Cerebellar cortex (tissue), 1 donor: ENCODE measurements at regions not wholly inside any gene's neighbourhood (a gene's known extent, or its start where the extent isn't known, plus 50 kb on each side); places are given as distances from the start of the nearest gene placed in this dataset.

Experiments
- DNase-seq: peaks from one replicate; pipeline ENCODE4 v3.0.0-alpha.2; 2015; ENCODE audit warnings: low spot score

DNA sequence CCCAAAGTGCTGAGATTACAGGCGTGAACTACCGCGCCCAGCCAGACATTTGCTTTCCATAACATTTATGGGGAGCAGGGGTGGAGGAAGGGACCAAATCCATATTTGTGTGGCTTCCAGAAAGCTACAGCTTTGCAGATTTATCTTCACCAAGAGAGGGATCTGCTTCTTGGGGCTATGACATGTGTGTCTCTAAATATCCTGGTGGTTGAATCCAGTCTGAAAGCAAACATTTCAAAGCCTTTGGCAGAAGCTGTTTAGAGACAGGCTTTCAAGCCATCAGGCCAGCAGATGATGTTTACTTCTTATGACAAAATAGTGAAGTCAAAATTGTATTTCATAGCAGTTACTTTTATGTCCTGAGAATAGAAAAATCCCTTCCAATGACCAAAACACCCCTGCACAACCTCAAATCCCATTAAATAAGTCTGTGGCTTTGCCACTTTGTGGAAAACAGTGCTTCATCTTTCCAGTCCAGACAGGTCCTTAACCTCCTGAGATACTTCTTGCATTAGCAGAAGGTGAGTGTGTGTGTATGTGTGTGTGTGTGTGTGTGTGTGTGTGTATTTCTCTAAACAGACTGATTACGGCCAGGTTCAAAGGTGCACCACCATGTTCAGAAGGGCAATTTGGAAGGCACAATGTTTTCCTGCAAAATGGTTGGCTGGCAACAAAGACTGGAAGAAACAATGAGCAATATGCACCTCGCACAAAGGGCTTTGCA is 191.4 kb upstream of the LRIG1 start:
- DNase-seq, result no peak

DNA sequence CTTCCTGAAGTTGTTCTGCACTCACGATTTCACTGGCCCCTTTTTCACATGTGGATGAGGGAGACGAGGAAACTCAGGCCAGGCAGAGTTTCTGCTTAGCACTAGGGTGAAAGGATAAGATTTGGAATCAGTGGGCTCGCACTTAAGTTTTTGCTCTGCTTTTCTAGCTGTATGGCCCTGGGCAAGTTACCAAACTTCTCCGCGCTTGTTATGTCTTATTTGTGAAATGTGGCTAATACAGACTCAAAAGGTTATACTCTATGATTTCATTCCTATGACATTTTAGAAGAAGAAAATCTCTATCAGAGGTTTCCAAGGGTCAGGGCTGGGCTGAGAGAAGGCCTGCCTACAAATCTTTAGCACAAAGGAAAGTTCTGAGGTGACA is 191.9 kb upstream of the LRIG1 start:
- no peak for DNase-seq

DNA sequence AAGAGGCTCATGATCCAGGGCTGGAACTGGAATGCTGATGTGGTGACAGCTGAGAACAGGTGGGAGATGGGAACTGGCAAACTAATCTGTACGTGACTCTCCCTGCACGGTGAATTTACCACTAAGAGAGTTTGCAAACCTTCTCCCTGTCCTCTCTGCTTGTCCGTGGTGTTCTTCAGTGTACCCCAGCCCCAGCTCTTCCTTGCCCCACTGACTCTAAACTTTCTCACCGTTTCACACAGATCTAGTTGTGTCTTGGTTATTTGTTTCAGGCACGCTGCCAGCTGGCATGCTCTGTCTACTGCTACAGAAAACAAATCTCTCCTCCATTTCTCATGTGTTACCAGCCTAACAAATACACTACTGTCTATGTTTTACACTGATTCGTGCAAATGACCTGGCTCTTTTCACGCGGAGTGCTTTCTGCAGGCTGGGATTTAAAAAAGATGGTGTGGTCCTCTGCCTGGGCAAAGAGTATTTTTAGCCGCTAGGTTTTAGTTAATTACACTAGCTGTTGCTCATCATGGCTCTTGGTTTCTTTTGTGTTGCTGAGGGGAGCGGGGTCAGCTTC is 192.7 kb upstream of the LRIG1 start:
- DNase-seq, result peak; percentile 5

DNA sequence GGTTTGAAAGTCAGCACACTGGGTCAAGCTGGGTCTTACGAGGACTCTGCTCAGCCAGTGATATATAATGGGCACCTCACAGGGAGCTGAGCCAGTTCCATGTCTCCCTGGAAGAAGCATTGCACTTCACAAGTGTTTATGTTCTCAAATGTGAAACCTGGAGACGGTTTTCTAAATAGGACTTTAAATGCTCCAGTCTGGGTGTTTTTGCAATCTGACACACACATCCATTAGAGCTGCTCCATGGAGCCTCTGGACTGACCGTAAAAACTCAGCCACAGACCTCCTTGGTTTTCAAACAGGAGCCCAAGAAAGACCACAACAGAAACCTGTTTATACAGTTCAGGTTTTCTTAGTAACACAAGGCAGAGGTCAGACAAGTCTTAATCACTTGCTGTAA is 201.3 kb upstream of the LRIG1 start:
- DNase-seq, result no peak

DNA sequence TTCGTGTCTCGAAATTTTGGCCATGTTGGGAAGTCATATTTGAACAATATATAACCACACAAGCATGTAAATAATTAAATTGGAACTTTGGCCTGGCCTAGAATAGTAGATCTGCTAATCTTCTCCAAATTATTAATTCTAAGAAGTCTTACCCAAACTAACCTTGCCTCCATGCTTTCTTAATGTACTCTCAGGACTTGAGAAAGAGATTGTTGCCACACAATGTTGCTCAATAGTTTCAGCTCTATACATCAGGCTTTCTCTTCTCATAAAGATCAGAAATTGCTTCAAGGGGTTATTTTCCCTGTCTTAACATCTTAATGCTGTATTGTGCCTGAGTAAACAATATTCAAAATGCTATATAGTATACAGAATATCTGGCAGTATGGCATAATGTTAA is 202.7 kb upstream of the LRIG1 start:
- DNase-seq, result no peak

DNA sequence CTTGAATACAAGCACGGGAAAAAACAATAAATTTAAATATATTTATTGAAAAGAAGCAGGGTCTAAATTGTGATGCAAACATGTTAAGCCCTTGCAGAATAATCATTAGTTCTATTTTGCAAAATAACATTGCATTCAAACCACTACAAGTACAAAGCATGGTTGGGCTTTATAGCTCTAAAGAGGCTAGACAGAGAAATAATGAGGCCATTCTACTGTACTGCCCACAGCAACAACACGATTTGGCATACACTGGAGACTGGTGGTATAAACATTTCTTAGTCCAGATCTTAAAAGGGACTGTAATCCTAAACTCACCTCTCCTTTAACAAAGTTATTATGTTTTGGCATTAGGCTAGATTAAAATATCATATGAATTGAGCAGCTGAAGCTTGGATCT is 204.3 kb upstream of the LRIG1 start:
- no peak for DNase-seq

DNA sequence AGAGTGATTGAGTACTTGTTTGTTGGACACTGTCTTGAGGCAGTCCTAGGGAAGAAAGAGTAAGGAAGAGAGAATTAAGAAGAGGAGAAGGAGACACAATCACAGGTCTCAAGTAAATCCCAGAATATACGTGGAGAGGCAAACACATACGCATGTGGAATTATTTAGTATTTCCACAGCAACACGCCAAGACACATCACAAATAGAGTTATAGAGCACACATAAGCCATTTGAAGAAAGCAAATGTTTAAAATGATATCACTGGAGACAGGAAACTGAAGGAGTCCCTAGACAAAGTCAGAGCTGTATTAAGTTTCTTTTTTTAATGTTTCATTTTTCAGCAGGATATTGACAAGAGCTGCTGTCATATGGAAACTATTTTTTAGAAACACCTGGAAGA is 206.1 kb upstream of the LRIG1 start:
- DNase-seq, result no peak

DNA sequence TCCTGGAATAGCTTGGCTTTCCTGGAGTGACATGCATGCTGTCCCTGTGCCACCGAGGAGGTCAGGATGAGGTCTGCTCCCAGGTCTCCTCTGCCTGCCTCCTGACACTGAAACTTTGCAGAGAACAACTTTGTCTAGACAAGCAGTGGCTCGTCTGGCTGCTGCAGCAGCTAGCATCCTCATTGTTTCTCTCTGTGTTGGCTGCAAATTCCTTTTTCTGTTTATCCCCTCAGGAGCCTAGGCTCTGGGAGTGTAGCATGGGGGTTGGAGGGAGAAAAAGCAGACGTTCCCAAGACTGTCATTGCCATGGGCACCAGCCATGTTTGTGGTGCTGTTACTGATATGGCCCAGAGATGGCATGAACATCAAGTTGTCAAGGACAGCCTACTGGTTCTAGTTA is 208.7 kb upstream of the LRIG1 start:
- no peak for DNase-seq

DNA sequence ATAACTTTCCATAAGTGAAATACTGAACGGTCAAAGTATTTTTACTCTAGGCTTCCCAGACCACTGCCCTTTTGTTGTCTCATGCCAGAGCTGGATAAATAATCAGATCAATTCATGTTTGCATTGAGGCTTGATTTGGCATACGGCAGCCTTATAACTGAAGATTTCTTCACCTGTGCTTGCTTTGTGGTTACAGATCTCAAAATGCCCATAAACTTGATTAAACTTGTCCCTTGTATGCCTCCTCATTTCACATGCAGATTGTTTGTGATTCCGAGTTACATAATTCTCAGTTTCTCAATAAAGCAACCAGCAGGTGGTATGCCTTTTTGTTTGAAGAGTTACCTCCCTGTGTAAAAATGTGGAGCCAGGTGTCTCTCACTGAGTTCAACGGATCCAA is 211.4 kb upstream of the LRIG1 start:
- DNase-seq, result no peak

DNA sequence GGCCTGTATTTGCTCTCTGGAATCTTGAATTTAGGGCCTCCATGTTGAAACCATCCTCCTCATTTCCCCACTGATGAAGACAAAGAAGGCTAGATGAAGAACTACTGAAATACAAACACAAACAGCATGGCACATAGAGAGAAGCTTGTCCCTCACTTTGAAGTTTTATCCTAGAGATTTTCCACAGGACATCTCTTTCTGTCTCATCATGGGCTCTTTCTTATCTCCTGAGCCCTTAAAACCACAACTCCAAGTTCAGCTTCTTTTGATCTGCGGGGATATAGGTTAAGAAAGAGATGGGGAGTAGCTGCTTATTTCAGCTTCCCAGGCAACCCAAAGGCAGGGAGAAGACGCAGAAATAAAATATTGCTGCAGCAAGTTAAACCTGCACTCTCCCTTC is 213.1 kb upstream of the LRIG1 start:
- DNase-seq, result no peak

DNA sequence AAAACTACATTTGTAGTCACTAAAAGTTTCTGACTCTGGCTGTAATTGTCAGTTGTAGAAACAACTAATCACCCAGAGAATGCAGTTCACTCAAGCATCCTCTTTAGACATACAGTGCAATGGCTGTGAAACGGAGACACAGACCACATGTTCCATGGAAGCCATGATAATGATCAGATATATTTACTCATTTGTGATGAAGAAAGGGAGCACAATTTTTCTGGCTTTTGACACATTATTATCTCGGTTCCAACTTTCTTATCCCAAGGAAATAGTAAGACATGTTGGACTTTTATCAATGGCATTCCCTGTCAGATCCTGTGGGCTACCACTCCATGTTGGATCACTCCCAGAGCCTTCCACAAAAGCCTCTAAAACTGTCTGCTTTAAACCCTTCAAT is 215.0 kb upstream of the LRIG1 start:
- DNase-seq, result no peak

DNA sequence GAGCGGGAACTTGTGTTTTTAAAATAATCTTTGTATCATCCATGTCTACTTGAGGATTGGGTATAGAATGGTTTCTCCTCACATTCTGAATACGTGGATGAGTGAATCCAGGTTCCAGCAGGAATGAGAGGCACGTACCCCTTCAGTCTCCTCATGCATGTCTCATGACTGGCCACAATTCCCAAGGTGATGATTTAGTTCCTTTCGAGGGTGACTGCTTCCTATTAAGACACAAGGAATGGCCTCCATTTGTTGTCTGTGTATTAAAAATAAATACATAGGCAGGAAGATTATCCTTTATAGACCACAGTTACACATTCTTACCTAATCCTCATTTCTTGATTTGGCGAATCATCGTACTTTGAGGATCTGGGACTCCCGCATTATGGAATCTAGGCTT is 217.0 kb upstream of the LRIG1 start:
- DNase-seq, result no peak

DNA sequence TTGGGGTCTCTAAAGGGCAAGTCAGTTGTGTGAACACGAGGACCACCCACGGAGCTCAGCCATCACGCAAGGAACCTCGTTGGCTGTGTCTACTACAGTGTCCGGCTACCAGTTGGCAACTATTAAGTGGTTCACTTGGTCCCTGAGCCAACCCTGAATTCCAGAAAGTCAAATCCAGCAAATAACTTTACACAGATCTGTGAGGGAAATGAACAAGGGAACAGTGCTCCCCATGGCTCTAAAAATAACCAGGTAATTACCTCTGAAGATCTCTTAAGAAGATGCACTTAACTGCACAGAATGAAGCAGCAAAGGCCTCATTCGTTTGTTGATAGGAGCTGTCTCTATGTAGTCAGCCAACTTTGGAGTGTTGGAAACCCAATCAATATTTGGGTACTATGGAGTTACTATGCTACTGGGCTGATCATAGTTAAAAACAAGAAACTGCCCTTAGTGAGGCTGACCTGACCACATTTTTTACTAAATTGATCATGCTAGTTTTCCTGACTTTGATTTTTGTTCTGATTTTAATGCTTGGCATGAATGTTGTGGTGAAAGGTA is 219.1 kb upstream of the LRIG1 start:
- no peak for DNase-seq

DNA sequence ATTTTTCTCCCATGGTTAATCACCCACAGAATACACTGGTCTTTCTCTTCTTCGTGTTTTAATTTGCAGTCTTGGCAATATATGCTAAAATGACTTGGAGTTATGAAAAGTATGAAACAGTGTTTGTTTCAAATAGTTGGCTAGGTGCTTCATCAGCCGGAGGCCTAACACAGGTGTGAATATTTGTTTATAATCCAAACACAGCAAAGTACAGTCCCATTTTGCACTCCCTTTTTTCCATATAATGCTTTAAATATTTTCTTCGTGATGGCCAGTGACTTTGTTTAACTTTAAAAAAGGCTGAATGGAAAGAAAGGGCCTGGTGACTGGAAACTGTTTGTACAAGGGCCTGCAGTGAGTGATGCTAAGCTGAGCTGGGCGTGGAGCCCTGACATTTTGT is 219.7 kb upstream of the LRIG1 start:
- no peak for DNase-seq

DNA sequence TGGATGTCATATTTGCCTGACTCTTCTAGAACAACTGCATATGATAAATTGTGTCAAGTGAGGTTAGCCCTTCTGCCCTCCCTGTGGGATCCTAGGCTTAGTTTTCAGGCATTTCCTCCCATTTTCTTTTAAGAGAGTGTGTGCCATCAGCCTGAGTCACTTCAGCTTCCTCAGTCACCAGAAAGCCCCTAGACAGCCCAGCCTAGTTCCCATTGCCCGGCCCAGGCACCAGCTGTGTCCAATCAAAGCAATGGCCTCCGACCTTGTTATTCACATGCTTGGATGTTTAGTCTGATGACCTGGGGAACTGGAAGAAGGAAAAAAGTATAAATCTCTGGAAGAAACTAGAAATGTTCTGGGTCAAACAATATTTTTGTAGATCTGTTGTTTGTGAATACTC is 221.9 kb upstream of the LRIG1 start:
- DNase-seq, result no peak

DNA sequence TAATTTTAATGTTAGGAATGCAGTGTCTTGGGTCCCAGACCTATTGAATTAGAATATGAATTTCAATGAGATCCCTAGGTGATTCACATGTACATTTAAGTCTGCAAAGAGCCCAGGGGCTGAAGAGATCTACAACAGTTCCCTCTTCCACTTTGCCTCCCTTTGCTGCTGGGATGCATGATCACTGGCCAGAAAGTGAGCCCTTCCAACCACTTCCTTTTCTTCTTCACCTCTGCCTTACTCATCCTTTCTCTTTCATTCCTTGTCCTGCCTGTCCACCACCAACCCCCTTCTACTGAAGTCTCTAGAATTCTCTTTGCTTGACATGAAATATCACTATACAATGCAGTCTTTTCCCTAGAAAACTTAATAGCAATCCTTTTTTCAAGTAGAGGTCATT is 222.4 kb upstream of the LRIG1 start:
- DNase-seq, result no peak

DNA sequence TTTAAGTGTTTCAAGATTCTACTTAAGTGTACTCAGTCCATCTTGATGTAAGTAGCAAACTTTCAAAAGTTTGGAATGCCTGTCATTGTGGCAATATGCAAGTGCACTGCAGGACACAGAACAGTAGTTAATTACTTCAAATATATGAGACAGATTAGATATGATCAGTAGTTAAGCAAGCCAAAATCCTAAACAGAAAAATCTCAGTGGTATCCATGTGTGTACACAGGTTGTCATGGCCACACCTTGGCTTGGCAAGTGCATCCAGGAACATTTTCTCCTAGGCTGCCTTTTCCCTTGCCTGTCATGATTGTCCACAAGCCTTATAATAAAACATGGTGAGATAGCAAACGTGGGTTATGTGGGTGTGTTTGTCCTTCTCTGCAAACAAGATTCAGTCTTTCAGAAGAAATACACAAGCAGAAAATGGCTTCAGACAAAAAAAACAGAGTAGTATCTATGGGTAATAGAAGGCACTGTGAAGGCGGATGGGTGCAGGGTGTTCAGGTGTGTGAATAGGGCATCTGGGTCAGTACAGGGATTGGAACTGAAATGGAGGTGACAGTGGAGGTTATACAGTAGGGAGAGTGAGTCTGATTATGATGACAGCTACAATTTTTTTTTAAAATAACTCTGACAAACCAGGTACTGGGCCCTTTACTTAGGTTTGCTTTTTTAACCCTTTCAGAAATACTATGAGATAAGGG is 229.0 kb upstream of the LRIG1 start:
- no peak for DNase-seq

DNA sequence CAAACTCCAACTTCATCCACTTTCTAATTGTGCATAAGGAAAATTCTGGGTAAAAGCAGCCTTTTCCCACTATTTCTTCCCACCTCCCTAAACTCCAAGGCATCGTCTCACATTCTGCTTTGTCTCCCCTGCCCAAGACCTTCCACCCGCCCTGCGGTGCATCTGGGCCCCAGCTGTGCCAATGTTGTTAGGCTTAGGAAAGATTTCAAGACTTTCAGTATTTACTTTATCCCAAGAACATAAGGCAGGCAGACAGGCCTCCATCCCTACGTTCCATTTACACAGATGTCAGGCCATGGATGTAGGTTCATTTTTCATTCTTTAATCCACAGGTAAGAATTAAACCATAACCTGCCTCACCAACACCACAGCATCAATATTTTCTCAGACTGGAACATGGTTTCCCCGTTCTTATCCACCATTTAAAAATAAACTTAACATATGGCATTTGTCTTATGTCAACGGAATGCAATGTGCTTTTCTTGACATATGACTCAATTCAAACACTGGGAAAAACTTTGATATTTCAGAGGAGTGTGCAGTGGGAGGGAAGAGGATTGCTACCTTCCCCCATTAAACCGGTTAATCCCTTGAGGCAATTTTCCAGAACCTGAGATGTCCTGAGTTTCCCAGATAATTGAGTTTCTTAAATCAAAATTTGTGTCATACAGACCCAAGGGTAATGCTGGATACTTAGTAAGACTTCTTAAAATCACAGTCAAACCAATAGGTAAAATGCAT is 238.0 kb upstream of the LRIG1 start:
- no peak for DNase-seq

DNA sequence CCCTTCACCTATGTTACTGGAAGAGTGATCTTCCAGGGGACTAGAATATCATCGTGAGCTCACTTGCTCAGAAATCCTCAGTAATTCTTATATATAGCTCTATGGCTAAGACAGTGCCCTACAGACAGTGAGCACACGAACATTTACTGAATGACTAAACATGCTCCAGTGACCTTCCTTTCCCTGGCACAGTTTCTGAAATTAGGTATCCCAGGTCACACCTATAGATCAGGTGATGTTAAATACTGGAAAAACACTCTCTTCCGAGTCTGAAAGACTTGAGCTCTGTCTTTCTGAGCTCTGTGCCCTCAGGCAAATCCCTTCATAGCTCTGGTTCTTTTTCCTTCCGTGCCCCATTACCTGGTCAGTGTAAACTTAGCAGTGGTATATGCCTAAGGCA is 239.4 kb upstream of the LRIG1 start:
- DNase-seq, result no peak

DNA sequence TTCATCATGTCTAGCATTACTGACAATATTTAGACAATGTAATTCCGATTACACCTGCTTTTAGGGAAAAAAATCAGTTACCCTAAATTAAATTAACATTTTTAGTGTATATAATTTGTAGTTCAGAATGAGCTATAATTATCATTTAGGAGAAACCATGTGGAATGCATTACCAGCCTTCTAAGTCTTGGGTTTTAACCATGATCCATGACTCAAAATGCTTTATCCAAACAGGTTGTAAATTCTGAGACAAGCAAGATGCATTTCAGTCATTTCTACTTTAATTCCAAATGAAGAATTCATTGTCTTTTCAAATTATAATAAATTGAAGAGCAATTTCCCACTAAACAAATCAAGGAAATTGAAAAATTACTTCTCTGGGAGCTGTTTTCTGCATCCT is 243.7 kb upstream of the LRIG1 start:
- no peak for DNase-seq

DNA sequence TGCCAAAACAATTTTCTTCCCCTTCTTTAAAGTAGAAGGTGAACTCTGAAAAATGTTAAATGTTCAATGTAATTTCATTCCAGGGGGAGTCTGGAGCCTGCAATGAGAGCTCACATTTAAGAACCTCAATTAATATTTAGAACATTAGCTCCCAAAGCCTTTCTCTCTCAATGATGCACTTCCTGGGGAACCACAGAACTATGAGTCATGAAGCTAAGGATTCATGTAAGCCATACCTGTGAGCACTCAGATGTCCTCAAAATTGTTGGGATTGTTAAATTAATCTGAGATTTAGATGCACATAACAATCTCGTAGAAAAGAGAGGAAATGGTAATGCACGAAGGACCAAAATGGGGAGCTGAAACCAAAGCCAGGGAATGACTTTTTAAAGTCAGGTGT is 244.2 kb upstream of the LRIG1 start:
- no peak for DNase-seq

DNA sequence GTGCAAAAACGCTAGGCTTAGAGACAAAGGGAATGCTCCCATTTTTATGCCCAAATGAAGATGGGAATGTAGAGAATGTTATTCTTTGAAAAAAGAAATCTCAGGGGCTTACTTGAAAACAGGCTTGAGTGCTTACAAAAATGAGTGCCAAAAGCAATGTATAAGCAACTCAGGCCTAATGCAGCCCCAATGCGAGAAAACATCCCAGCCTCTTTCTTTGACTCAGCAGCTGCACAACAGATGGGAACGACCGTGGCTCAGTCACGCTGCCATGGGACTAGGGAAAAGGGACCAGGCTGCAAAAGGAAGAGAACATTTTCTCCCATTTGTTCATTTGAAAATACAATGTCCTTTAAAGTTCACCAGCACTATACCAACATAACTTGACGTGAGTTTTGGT is 246.4 kb upstream of the LRIG1 start:
- DNase-seq, result no peak

DNA sequence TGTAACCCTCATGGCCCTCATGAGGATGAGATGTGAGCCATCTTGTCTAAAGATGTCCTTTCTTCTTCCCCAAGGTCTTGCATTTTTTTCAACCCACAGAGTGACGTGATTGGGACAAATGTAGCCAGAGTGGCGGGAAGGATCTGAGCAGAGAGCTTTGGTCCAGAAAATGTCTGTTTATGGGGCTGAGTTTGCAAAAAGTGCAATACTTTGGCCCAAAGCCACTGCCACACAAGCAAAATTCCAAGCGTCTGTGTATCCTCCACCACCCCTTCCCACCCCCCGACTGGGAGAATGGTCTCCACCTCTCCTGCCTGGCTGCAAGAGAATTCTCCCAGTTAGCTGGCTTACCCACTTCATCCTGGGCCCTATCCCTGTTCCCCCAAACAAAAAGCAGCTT is 246.9 kb upstream of the LRIG1 start:
- no peak for DNase-seq
